Glutamatergic neuron (in vitro differentiated cells): ENCODE measurements at regions not wholly inside any gene's neighbourhood (a gene's known extent, or its start where the extent isn't known, plus 50 kb on each side); places are given as distances from the start of the nearest gene placed in this dataset.
"Not testable (repeated sequence)": the region's sequence is repeated elsewhere in the genome, so short reads cannot be mapped to it uniquely, and the experiment has no call there.

Experiments used
- DNase-seq: peaks from one replicate; pipeline ENCODE4 v3.0.0; 2022
- H3K27ac Mint-ChIP-seq: one replicate; pipeline ENCODE4 v1.8.0; 2020; ENCODE audit warnings: mild to moderate bottlenecking, mixed read lengths, inconsistent platforms; ENCODE audit not compliant: unreplicated experiment
- H3K27me3 Mint-ChIP-seq: one replicate; pipeline ENCODE4 v1.8.0; 2020; ENCODE audit warnings: mild to moderate bottlenecking, moderate library complexity, mixed read lengths, inconsistent platforms; ENCODE audit not compliant: unreplicated experiment
- H3K36me3 Mint-ChIP-seq: one replicate; pipeline ENCODE4 v1.8.0; 2020; ENCODE audit warnings: mild to moderate bottlenecking, mixed read lengths, inconsistent platforms; ENCODE audit not compliant: unreplicated experiment
- H3K4me1 Mint-ChIP-seq: one replicate; pipeline ENCODE4 v1.8.0; 2020; ENCODE audit warnings: mild to moderate bottlenecking, low read depth, mixed read lengths, inconsistent platforms; ENCODE audit not compliant: unreplicated experiment
- H3K4me3 Mint-ChIP-seq: one replicate; pipeline ENCODE4 v1.8.0; 2020; ENCODE audit warnings: mild to moderate bottlenecking, mixed read lengths, inconsistent platforms; ENCODE audit not compliant: unreplicated experiment
- H3K9me3 Mint-ChIP-seq: one replicate; pipeline ENCODE4 v1.8.0; 2020; ENCODE audit warnings: mild to moderate bottlenecking, moderate library complexity, mixed read lengths, inconsistent platforms; ENCODE audit not compliant: unreplicated experiment
- CTCF ChIP-seq: fragments of 200-600 bp; sonication (generic); IDR thresholded peaks from one replicate; pipeline ENCODE4 v1.5.0; 2021; ENCODE audit not compliant: partially characterized antibody, unreplicated experiment

DNA sequence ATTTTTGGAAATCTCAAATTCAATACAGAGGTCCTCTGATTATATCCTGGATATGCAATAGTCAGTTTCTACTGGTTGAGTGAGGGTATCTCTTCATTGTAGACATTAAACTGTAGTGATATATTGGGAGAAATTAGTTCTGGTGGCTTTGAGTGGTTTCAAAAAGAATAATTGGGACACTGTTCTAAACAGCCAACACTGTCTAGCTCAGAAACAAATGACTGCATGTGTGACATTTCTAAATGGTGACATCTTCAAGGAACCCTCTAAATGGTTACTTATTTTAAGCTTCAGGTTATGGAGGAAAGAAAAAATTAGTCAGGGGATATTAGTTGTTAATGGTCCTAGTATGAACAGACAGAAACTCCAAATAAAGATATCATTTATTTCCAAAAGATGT, 186.2 kb downstream of the LARP7 start:
- no peak overlapping the region for H3K27ac Mint-ChIP-seq
- no peak for DNase-seq

GRCh38 chr4:112823606-112824005, 186.7 kb downstream of the LARP7 start:
- Mint-ChIP-seq H3K4me3 (peak overlapping the region; percentile 72), H3K9me3 (peaks cover 6% of the 10 kb centered on the region), H3K27me3 (peaks cover 5% of the 10 kb centered on the region), H3K36me3 (peaks cover 24% of the 10 kb centered on the region), H3K4me1 (peaks cover 16% of the 10 kb centered on the region), H3K27ac (no peak overlapping the region)
- no peak for DNase-seq
- TF ChIP-seq CTCF = no peak

More for the DNA sequence above, 186.2 kb downstream of the LARP7 start:
- H3K4me3 Mint-ChIP-seq = peak overlapping the region; percentile 72
- H3K36me3 Mint-ChIP-seq = peaks cover 24% of the 10 kb centered on the region
- peaks cover 2% of the 10 kb centered on the region for H3K27me3 Mint-ChIP-seq
- peaks cover 16% of the 10 kb centered on the region for H3K4me1 Mint-ChIP-seq
- TF ChIP-seq CTCF = no peak
- H3K9me3 Mint-ChIP-seq = peaks cover 6% of the 10 kb centered on the region

DNA sequence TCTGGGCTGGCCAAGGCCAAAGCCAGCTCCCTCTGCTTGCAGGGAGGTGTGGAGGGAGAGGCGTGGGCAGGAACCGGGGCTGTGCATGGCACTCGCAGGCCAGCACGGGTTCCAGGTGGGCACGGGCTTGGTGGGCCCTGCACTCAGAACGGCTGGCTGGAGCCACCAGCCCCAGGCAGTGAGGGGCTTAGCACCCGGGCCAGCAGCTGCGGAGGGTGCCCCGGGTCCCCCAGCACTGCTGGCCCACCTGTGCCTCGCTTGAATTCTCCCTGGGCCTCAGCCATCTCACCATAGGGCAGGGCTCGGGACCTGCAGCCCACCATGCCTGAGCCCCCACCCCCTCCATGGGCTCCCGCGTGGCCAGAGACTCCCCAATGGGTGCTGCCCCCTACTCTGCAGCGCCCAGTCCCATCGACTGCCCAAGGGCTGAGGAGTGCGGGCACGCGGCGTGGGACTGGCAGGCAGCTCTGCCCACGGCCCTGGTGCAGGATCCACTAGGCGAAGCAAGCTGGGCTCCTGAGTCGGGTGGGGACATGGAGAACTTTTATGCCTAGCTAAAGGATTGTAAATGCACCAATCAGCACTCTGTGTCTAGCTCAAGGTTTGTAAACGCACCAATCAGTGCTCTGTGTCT, 193.9 kb downstream of the LARP7 start:
- no peak for DNase-seq
- H3K4me3 Mint-ChIP-seq = no peak overlapping the region
- H3K27ac Mint-ChIP-seq = no peak overlapping the region
- peaks cover 16% of the 10 kb centered on the region for H3K9me3 Mint-ChIP-seq
- H3K36me3 Mint-ChIP-seq = peaks cover 49% of the 10 kb centered on the region
- TF ChIP-seq CTCF = no peak
- peaks cover 13% of the 10 kb centered on the region for H3K27me3 Mint-ChIP-seq
- H3K4me1 Mint-ChIP-seq = peaks cover 7% of the 10 kb centered on the region

GRCh38 chr4:112832493-112832892, 195.6 kb downstream of the LARP7 start:
- Mint-ChIP-seq H3K27ac (no peak overlapping the region), H3K27me3 (peaks cover 13% of the 10 kb centered on the region), H3K9me3 (peaks cover 22% of the 10 kb centered on the region), H3K4me3 (no peak overlapping the region), H3K36me3 (peaks cover 44% of the 10 kb centered on the region), H3K4me1 (peaks cover 2% of the 10 kb centered on the region)
- DNase-seq = no peak
- no peak for TF ChIP-seq CTCF

GRCh38 chr4:112836895-112837294, 200.0 kb downstream of the LARP7 start:
- no peak for DNase-seq
- Mint-ChIP-seq H3K27ac (no peak overlapping the region), H3K36me3 (peaks cover 34% of the 10 kb centered on the region), H3K9me3 (peaks cover 17% of the 10 kb centered on the region), H3K27me3 (peaks cover 3% of the 10 kb centered on the region), H3K4me1 (peaks cover 21% of the 10 kb centered on the region), H3K4me3 (no peak overlapping the region)
- no peak for TF ChIP-seq CTCF

- not testable (repeated sequence) for DNase-seq, H3K27ac Mint-ChIP-seq, H3K27me3 Mint-ChIP-seq, H3K4me3 Mint-ChIP-seq
- Mint-ChIP-seq H3K4me1 (peaks cover 23% of the 10 kb centered on the region), H3K36me3 (peaks cover 26% of the 10 kb centered on the region), H3K9me3 (peaks cover 14% of the 10 kb centered on the region)
These were observed 201.1 kb downstream of the LARP7 start for GRCh38 chr4:112838015-112838414.
